NCI-H2196 (cell line): ENCODE measurements at regions not wholly inside any gene's neighbourhood (a gene's known extent, or its start where the extent isn't known, plus 50 kb on each side); places are given as distances from the start of the nearest gene placed in this dataset.

ENCODE experiments used
- DNase-seq: peaks from one replicate; lab custom pipeline; 2025; ENCODE audit not compliant: unreplicated experiment; lab: John Stamatoyannopoulos, UW

- no peak for DNase-seq
Measured at GRCh38 chr6:33869826-33870423, 66.1 kb upstream of the MLN start.

GRCh38 chr6:33869121-33869520, 65.3 kb upstream of the MLN start:
- DNase-seq, result no peak

DNA sequence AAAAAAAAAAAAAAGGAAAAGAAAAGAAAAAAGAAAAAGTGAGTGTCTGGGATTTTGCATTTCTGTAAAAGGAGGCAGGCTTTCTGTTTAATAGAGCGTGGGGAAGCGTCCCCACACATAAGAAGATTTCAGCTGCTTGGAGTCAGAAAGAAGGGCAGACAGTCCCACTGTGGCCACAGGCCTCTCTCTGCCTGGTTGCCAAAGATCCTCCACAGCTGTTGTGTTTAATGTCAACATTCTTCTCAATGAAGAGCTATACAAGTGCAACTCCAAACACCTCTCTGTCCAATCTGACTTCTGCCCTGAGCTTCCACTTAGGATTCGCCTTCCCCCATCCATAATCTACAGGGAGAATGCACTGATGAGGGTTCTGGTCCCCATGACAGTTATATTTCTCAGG, 64.3 kb upstream of the MLN start:
- no peak for DNase-seq

DNA sequence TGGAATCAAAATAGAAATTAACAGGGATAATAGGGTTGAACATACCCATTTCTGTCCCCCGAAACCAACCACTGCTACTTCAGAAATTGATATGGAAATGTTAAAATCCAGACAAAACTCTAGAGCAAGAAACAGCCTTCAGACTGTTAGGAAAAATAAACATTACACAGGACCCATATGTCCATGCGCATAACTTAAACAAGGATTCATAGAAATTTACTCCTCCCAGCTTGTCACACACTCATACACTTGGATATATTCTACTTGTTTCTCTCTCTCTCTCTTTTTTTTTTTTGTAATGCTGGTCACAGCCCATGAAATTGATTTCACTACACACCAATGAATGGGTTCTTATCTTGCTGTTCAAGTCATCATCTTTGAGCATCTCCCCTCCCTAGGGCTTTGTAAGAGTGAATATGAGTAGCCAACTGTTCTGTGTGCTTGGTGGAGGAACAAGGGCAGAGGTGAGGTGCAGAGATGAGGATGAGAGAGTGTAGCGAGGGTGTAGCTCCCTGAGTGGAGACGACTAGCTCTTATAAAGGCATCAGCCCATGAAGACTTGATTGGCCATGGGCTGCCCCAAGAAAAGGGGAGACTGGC, 61.8 kb upstream of the MLN start:
- no peak for DNase-seq

DNA sequence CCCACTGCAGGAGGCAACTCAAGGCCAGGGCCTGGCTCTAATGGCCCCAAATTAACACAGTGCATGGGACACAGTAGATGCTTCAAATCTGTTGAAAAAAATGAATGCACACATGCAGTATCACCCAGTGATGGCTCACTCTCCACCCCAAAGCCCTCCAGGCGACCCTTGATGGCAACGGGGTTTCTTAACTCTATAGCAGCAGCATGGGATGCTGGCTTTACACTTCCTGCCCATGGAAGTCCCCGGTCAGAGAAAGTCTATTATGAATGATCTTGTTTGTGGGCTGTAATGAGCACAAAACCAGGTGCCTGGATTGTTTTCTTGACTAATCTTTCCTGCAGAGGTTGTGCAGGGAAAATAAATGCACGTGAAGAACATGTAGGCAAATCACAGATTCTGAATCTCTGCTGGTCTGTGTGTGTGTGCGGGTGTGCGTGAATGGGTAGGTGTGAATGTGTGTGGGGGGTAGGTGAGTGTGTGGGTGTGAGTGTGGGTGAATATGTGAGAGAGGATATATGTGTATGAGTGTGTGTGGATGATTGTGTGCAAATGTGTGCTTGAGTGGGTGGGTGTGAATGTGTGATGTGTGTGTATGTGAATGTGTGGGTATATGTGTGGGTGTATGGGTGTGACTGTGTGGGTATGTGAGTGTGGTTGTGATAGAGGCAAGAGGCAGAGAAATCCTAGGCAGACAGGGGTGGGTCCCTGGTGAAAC, 60.1 kb upstream of the MLN start:
- no peak for DNase-seq

DNA sequence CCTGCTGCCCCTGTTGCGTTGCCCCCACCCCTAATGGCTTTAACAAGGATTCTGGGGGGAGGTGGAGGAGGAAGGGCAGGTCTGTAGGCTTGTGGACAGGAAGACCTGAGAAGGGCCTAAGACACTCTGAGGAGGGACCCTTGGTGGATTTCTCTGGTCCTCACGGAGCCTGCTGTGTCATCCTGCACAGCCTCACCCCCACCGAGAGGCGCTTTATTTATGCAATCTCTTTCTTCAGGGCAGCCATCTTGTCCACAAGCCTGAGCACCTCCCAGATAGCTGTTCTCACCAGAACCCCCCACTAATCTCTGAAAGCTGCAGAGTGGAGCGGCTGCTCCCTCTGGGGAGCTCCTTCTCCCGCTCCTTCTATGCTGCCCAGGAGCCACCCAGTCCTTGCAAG, 59.3 kb upstream of the MLN start:
- DNase-seq, result no peak

DNA sequence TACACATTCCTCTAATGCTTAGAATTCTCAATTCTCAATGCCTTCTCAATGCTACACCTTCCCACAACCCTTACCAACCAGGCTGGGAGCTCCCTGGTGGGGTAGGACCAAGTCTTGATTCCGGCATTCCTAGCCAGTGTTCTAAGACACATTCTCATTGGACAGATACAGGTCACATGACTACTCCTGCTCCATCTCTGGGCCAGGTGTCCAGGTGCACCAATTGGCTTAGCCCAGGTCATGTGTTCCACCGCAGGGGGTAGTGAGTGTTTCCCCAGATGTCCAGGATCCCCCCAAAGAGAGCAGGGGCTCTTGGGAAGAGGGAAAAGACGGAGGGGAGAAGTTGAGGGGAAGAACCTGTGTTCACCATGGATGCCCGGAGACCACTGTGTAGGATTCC, 58.7 kb upstream of the MLN start:
- no peak for DNase-seq

GRCh38 chr6:33861722-33862121, 57.9 kb upstream of the MLN start:
- no peak for DNase-seq

DNA sequence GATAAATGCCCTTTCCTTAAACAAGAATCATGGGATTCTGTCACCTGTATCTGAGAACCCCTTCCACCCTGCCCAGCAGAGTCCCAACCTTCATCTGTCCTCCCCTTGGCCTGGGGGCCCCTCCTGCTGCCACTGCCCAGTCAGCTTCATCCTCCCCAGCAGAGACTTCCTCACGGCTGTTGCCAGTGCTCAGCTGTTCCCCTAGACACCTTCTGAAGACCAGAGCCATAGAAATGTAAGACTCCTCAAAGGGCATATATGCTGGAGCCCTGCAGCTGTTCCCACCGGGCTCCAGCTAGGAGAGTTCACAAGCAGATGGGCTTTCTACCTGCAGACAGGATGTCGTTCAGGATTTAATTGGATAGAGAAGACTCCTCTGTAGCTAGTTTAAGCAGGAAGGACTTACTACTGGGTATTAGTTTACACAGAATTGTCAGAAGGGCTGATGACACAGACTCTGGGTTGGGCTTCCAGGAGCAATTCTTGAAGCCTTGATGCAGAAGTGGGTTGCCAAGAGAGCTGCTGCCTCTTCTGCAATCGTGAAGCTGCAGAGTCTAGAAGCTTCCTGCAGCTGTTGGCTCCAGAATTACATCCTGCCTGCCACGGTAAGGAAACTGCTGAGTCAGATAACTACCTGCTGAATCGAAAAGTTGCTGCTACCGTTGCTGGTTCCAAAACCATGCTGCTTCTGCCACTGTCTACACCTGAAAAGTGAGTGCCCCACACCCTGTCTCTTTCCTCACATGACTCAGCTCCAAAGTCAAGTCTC, 57.1 kb upstream of the MLN start:
- DNase-seq, result peak; percentile 75

- DNase-seq, result no peak
Measured at GRCh38 chr6:33860006-33860405, 56.2 kb upstream of the MLN start.

- DNase-seq, result no peak
Measured at GRCh38 chr6:33858804-33859505, 55.2 kb upstream of the MLN start.

DNA sequence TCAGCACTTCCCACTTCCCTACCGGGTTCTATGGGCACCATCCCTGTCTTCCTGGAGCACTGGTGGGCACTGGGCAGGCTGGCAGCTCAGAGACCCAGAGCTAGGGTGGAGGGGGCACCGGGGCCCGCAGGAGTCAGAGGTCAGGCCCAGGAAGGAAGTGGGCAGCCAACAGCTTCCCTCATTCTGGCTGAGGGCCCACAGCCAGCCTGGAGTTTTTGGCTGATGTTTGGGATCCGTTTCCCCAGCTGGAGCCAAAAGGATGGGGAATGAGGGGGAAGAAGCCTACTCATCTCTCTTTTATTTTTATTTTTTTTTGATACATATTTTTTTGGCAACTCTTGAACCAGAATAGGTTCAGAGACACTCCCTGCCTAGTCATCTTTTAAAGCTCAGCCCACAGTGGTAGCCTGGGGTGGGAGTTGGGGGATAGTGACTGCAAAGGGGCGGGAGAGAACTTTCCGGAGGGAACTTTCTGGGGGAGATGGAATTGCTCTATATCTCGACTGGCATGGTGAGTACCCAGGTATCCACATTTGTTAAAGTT, 54.2 kb upstream of the MLN start:
- no peak for DNase-seq

- no peak for DNase-seq
Measured at GRCh38 chr6:33857093-33857931, 53.5 kb upstream of the MLN start.

DNA sequence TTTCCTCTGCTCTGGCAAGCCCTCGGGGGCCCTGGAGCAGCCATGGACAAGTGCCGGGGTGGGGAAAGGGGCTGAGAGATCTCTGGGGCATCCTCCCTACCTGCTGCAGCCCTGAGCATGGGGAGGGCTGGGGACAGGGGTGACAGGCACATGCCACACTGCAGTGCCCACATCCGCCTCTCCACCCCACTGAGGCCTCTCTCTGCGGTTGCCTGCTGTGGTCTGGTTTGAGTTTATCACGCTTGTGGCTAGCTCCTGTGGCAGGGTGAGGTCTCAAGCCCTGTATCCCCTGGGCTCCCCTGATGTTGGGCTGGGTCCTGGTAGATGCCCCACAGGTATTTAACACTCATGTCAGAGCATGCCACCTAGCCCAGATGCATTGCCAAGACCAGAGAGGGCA, 52.9 kb upstream of the MLN start:
- no peak for DNase-seq

GRCh38 chr6:33856031-33856590, 52.3 kb upstream of the MLN start:
- DNase-seq, result no peak

GRCh38 chr6:33854572-33855030, 50.8 kb upstream of the MLN start:
- DNase-seq, result no peak

DNA sequence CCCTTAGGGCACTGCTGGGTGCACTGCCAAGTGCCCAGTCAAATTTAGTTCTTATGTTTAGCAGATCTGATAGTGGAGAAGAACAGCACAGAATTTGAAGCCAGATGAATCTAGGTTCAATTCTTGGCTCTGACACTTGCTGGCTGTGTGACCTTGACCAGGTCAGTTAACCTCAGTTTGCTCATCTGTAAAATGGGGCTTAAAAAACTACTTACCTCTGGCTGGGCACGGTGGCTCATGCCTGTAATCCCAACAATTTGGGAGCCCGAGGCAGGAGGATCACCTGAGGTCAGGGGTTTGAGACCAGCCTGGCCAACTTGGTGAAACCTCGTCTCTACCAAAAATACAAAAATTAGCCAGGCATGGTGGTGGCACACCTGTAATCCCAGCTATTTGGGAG, 49.9 kb upstream of the MLN start:
- no peak for DNase-seq
